ENCODE measurements at regions not wholly inside any gene's neighbourhood (a gene's known extent, or its start where the extent isn't known, plus 50 kb on each side); places are given as distances from the start of the nearest gene placed in this dataset.

- no peak for DNase-seq (ENCODE audit: low read depth)
- H2AFZ ChIP-seq (ENCODE audit: low read depth, low read length) = no peak overlapping the region
- no peaks in the 10 kb centered on the region for H4K20me1 ChIP-seq (ENCODE audit: insufficient read depth, low read length)
- H3K27ac ChIP-seq (ENCODE audit: low read depth, low read length) = no peak overlapping the region
- no peak for FAIRE-seq
- Mint-ChIP-seq H3K9me3 (ENCODE audit: unreplicated experiment) (no peaks in the 10 kb centered on the region), H3K36me3 (ENCODE audit: low read depth, unreplicated experiment) (no peaks in the 10 kb centered on the region), H3K27me3 (ENCODE audit: low read depth, unreplicated experiment) (peaks cover 4% of the 10 kb centered on the region), H3K4me1 (ENCODE audit: low read depth, unreplicated experiment) (no peaks in the 10 kb centered on the region), H3K27ac (ENCODE audit: unreplicated experiment) (no peak overlapping the region), H3K4me3 (ENCODE audit: unreplicated experiment) (no peak overlapping the region)
- no peaks in the 10 kb centered on the region for H3K27me3 ChIP-seq (ENCODE audit: insufficient read depth, low read length)
- no peak overlapping the region for H3K4me3 ChIP-seq (ENCODE audit: insufficient read depth, low read depth, low read length)
- no peaks in the 10 kb centered on the region for H3K4me1 ChIP-seq (ENCODE audit: insufficient read depth, low read length)
- no peaks in the 10 kb centered on the region for H3K9me3 ChIP-seq (ENCODE audit: insufficient read depth, low read depth, low read length)
- TF ChIP-seq EZH2 (IDR thresholded peaks at IDR 0.05; ENCODE audit: insufficient read depth, low read length) (no peak), CTCF (IDR thresholded peaks at IDR 0.05; ENCODE audit: insufficient read depth, low read depth, low read length) (no peak)
- no peaks in the 10 kb centered on the region for H3K79me2 ChIP-seq (ENCODE audit: insufficient read depth, low read length)
- H3K36me3 ChIP-seq (ENCODE audit: insufficient read depth, low read length) = no peaks in the 10 kb centered on the region
- H3K4me2 ChIP-seq (ENCODE audit: low read length) = no peak overlapping the region
- no peak overlapping the region for H3K9ac ChIP-seq (ENCODE audit: low read length)
Measured at GRCh38 chr18:75862458-75862857, 435.0 kb upstream of the SMIM21 start.

GRCh38 chr18:75860166-75860565, 432.7 kb upstream of the SMIM21 start:
- H3K36me3 Mint-ChIP-seq (ENCODE audit: low read depth, unreplicated experiment) = no peaks in the 10 kb centered on the region
- no peaks in the 10 kb centered on the region for H3K36me3 ChIP-seq (ENCODE audit: insufficient read depth, low read length)
- H2AFZ ChIP-seq (ENCODE audit: low read depth, low read length) = no peak overlapping the region
- H3K79me2 ChIP-seq (ENCODE audit: insufficient read depth, low read length) = no peaks in the 10 kb centered on the region
- H3K27ac Mint-ChIP-seq (ENCODE audit: unreplicated experiment) = no peak overlapping the region
- no peaks in the 10 kb centered on the region for H3K27me3 ChIP-seq (ENCODE audit: insufficient read depth, low read length)
- H3K27me3 Mint-ChIP-seq (ENCODE audit: low read depth, unreplicated experiment) = no peaks in the 10 kb centered on the region
- DNase-seq (ENCODE audit: low read depth) (no peak), FAIRE-seq (no peak)
- H3K4me1 ChIP-seq (ENCODE audit: insufficient read depth, low read length) = no peaks in the 10 kb centered on the region
- H3K9ac ChIP-seq (ENCODE audit: low read length) = no peak overlapping the region
- TF ChIP-seq CTCF (IDR thresholded peaks at IDR 0.05; ENCODE audit: insufficient read depth, low read depth, low read length) = no peak
- no peak for TF ChIP-seq EZH2 (IDR thresholded peaks at IDR 0.05; ENCODE audit: insufficient read depth, low read length)
- no peak overlapping the region for H3K27ac ChIP-seq (ENCODE audit: low read depth, low read length)
- no peak overlapping the region for H3K4me2 ChIP-seq (ENCODE audit: low read length)
- H3K4me1 Mint-ChIP-seq (ENCODE audit: low read depth, unreplicated experiment) = no peaks in the 10 kb centered on the region
- H4K20me1 ChIP-seq (ENCODE audit: insufficient read depth, low read length) = no peaks in the 10 kb centered on the region
- H3K4me3 ChIP-seq (ENCODE audit: insufficient read depth, low read depth, low read length) = no peak overlapping the region
- no peak overlapping the region for H3K4me3 Mint-ChIP-seq (ENCODE audit: unreplicated experiment)
- no peaks in the 10 kb centered on the region for H3K9me3 ChIP-seq (ENCODE audit: insufficient read depth, low read depth, low read length)
- H3K9me3 Mint-ChIP-seq (ENCODE audit: unreplicated experiment) = no peaks in the 10 kb centered on the region

GRCh38 chr18:75859533-75859932, 432.0 kb upstream of the SMIM21 start:
- H3K4me1 ChIP-seq (ENCODE audit: insufficient read depth, low read length) = no peaks in the 10 kb centered on the region
- Mint-ChIP-seq H3K4me1 (ENCODE audit: low read depth, unreplicated experiment) (no peaks in the 10 kb centered on the region), H3K27me3 (ENCODE audit: low read depth, unreplicated experiment) (no peaks in the 10 kb centered on the region), H3K27ac (ENCODE audit: unreplicated experiment) (no peak overlapping the region), H3K36me3 (ENCODE audit: low read depth, unreplicated experiment) (no peaks in the 10 kb centered on the region), H3K9me3 (ENCODE audit: unreplicated experiment) (no peaks in the 10 kb centered on the region), H3K4me3 (ENCODE audit: unreplicated experiment) (no peak overlapping the region)
- H3K4me3 ChIP-seq (ENCODE audit: insufficient read depth, low read depth, low read length) = no peak overlapping the region
- no peaks in the 10 kb centered on the region for H3K9me3 ChIP-seq (ENCODE audit: insufficient read depth, low read depth, low read length)
- H2AFZ ChIP-seq (ENCODE audit: low read depth, low read length) = no peak overlapping the region
- no peaks in the 10 kb centered on the region for H3K79me2 ChIP-seq (ENCODE audit: insufficient read depth, low read length)
- H3K4me2 ChIP-seq (ENCODE audit: low read length) = no peak overlapping the region
- FAIRE-seq (no peak), DNase-seq (ENCODE audit: low read depth) (no peak)
- no peak overlapping the region for H3K27ac ChIP-seq (ENCODE audit: low read depth, low read length)
- H4K20me1 ChIP-seq (ENCODE audit: insufficient read depth, low read length) = no peaks in the 10 kb centered on the region
- H3K36me3 ChIP-seq (ENCODE audit: insufficient read depth, low read length) = no peaks in the 10 kb centered on the region
- no peak overlapping the region for H3K9ac ChIP-seq (ENCODE audit: low read length)
- H3K27me3 ChIP-seq (ENCODE audit: insufficient read depth, low read length) = no peaks in the 10 kb centered on the region
- TF ChIP-seq CTCF (IDR thresholded peaks at IDR 0.05; ENCODE audit: insufficient read depth, low read depth, low read length) (no peak), EZH2 (IDR thresholded peaks at IDR 0.05; ENCODE audit: insufficient read depth, low read length) (no peak)

Data from astrocyte (in vitro differentiated cells and primary cell).